ENCODE measurements at regions not wholly inside any gene's neighbourhood (a gene's known extent, or its start where the extent isn't known, plus 50 kb on each side); places are given as distances from the start of the nearest gene placed in this dataset.

DNA sequence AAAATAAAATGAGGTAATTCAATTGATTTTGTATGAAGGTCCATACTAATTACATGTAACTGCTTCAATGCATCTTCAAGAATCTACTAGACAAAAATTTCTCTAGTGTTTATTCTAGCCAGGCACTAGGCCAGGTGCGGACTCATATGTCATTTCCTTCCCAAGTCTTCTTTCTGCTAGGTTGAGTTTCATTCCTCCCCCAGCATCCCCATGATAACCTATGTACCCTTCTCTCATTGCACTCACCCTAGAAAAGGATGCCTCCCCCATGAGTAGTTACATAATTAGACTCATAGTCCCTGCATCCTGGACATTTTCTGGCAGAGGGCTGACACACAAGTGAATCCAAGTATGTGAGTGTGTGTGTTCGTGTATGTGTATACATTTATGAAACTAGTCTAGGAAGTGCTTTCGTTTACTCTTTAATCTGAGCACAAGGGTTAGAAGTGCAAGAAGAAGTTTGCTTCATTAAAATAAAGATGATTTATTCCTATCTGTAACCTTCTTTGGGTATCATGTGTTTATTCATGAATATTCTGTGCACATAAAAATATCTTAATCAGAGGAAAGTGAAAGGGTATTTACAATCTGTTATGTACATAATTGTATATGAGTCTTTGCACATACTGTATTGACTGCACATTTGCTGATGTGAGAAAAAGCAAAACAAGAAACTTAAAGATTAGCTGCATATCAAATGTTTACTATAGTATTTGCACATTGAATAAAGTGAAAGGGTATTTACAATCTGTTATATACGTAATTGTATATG is 585.6 kb upstream of the ZNF717 start:
- H3K4me1 ChIP-seq (ENCODE audit: control insufficient read depth in 1 of 2, insufficient read depth in 2 of 2, low read depth in 1 of 2, low read length in 1 of 2) = no peaks in the 10 kb centered on the region
- no peaks in the 10 kb centered on the region for H4K20me1 ChIP-seq (ENCODE audit: insufficient read depth)
- H3F3A ChIP-seq (replicated peaks; ENCODE audit: insufficient read depth) = no peaks in the 10 kb centered on the region
- no peaks in the 10 kb centered on the region for H3K79me2 ChIP-seq (ENCODE audit: insufficient read depth)
- H3K9ac ChIP-seq = no peak overlapping the region
- ChIA-PET POLR2A (no interaction called here), CTCF (interaction anchor here (1.3 to 1.9 kb wide), 2 partner anchors 10 to 199 kb away, joined by 3 to 10 read pairs; no protein-coding TSS in a partner anchor)
- H3K36me3 ChIP-seq (replicated peaks in 1 of 2; ENCODE audit: control insufficient read depth in 1 of 2, insufficient read depth in 2 of 2, low read length in 1 of 2) = no peaks in the 10 kb centered on the region
- H3K4me2 ChIP-seq = no peak overlapping the region
- no peak overlapping the region for H2AFZ ChIP-seq (ENCODE audit: low read depth)
- TF ChIP-seq MEF2A (IDR thresholded peaks at IDR 0.05; ENCODE audit: borderline replicate concordance, low read depth) = no peak
- TF ChIP-seq RAD21 (IDR thresholded peaks at IDR 0.05; ENCODE audit: low read length) = no peak
- TF ChIP-seq, protein P1, sequence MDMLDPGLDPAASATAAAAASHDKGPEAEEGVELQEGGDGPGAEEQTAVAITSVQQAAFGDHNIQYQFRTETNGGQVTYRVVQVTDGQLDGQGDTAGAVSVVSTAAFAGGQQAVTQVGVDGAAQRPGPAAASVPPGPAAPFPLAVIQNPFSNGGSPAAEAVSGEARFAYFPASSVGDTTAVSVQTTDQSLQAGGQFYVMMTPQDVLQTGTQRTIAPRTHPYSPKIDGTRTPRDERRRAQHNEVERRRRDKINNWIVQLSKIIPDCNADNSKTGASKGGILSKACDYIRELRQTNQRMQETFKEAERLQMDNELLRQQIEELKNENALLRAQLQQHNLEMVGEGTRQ (IDR thresholded peaks at IDR 0.05; ENCODE audit: borderline replicate concordance, low read depth, low read length) = no peak
- no peak for TF ChIP-seq RXRA (IDR thresholded peaks at IDR 0.05; ENCODE audit: borderline replicate concordance, low read depth)
- TF ChIP-seq CHD2 (IDR thresholded peaks at IDR 0.05; ENCODE audit: low read length, partially characterized antibody) = no peak
- TF ChIP-seq, protein P2, sequence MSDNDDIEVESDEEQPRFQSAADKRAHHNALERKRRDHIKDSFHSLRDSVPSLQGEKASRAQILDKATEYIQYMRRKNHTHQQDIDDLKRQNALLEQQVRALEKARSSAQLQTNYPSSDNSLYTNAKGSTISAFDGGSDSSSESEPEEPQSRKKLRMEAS (IDR thresholded peaks at IDR 0.05; ENCODE audit: low read depth) = no peak
- TF ChIP-seq EZH2phosphoT487 (IDR thresholded peaks at IDR 0.05; ENCODE audit: borderline replicate concordance, low read depth) = no peak
- TF ChIP-seq NRF1 (IDR thresholded peaks at IDR 0.05; ENCODE audit: low read depth, low read length) = no peak
- WGBS (ENCODE audit: low lambda C conversion rate) = 49% methylated on average over 4 of the region's 4 CpGs
- no peaks in the 10 kb centered on the region for H3K9me2 ChIP-seq
- DNase-seq = no peak
- H3K4me3 ChIP-seq (ENCODE audit: low read depth in 2 of 2, low read length in 1 of 2) = no peak overlapping the region
- no peak overlapping the region for H3K27ac ChIP-seq (ENCODE audit: low read depth in 2 of 2, low read length in 1 of 2)
- no peaks in the 10 kb centered on the region for H3K27me3 ChIP-seq (ENCODE audit: insufficient read depth)
- no peaks in the 10 kb centered on the region for H3K9me3 ChIP-seq

DNA sequence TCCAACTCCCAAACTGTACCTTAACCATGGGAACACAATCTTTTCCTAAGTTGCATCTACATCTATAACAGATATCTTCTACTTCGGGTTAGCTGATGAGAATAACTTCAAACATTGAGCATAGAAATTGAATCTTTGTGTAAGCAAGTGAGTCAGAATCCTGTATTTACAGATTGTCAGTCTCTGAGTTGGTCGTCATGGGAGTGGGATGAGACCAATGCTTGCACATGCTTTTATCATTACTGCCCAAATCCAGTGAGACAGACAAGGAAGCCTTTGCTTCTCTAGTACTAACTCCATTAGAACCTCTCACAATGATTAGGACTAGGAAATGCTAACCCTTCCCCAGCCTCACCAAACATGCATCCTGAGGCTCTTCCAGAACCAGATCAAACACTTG is 587.1 kb upstream of the ZNF717 start:
- DNase-seq = no peak

More for the DNA sequence above, 587.1 kb upstream of the ZNF717 start:
- WGBS (ENCODE audit: low lambda C conversion rate) = 27% methylated on average over 2 of the region's 2 CpGs
- POLR2A ChIA-PET = no interaction called here
- CTCF ChIA-PET = no interaction called here
- Histone ChIP-seq H3K27me3 (ENCODE audit: insufficient read depth) (no peaks in the 10 kb centered on the region), H4K20me1 (ENCODE audit: insufficient read depth) (no peaks in the 10 kb centered on the region), H3F3A (replicated peaks; ENCODE audit: insufficient read depth) (no peaks in the 10 kb centered on the region), H3K79me2 (ENCODE audit: insufficient read depth) (no peaks in the 10 kb centered on the region), H3K4me1 (ENCODE audit: control insufficient read depth in 1 of 2, insufficient read depth in 2 of 2, low read depth in 1 of 2, low read length in 1 of 2) (no peaks in the 10 kb centered on the region), H3K36me3 (replicated peaks in 1 of 2; ENCODE audit: control insufficient read depth in 1 of 2, insufficient read depth in 2 of 2, low read length in 1 of 2) (no peaks in the 10 kb centered on the region), H3K9me2 (no peaks in the 10 kb centered on the region), H3K27ac (ENCODE audit: low read depth in 2 of 2, low read length in 1 of 2) (no peak overlapping the region), H3K9ac (no peak overlapping the region), H3K4me3 (ENCODE audit: low read depth in 2 of 2, low read length in 1 of 2) (no peak overlapping the region), H3K4me2 (no peak overlapping the region), H3K9me3 (no peaks in the 10 kb centered on the region), H2AFZ (ENCODE audit: low read depth) (no peak overlapping the region)
- no peak for TF ChIP-seq EZH2phosphoT487 (IDR thresholded peaks at IDR 0.05; ENCODE audit: borderline replicate concordance, low read depth)
- TF ChIP-seq, protein P1 (IDR thresholded peaks at IDR 0.05; ENCODE audit: borderline replicate concordance, low read depth, low read length) = no peak
- TF ChIP-seq GATA2 (CRISPR knock-in tag; IDR thresholded peaks at IDR 0.05) = no peak
- TF ChIP-seq, protein P3, sequence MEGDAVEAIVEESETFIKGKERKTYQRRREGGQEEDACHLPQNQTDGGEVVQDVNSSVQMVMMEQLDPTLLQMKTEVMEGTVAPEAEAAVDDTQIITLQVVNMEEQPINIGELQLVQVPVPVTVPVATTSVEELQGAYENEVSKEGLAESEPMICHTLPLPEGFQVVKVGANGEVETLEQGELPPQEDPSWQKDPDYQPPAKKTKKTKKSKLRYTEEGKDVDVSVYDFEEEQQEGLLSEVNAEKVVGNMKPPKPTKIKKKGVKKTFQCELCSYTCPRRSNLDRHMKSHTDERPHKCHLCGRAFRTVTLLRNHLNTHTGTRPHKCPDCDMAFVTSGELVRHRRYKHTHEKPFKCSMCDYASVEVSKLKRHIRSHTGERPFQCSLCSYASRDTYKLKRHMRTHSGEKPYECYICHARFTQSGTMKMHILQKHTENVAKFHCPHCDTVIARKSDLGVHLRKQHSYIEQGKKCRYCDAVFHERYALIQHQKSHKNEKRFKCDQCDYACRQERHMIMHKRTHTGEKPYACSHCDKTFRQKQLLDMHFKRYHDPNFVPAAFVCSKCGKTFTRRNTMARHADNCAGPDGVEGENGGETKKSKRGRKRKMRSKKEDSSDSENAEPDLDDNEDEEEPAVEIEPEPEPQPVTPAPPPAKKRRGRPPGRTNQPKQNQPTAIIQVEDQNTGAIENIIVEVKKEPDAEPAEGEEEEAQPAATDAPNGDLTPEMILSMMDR (IDR thresholded peaks at IDR 0.05) = no peak
- TF ChIP-seq SMC3 (IDR thresholded peaks at IDR 0.05; ENCODE audit: low read depth, low read length) = no peak
